NB4 (cell line): ENCODE measurements at regions not wholly inside any gene's neighbourhood (a gene's known extent, or its start where the extent isn't known, plus 50 kb on each side); places are given as distances from the start of the nearest gene placed in this dataset.
"Not testable (repeated sequence)": the region's sequence is repeated elsewhere in the genome, so short reads cannot be mapped to it uniquely, and the experiment has no call there.

ENCODE experiments used
- DNase-seq: peaks from one replicate; pipeline ENCODE4 v3.0.0; 2010; ENCODE audit warnings: low read depth
- H3K4me3 ChIP-seq: one replicate; pipeline ENCODE4 v1.5.1; 2011; ENCODE audit warnings: mild to moderate bottlenecking, low read depth, low read length, moderate library complexity
- MYC ChIP-seq: IDR thresholded peaks from 2 replicates; pipeline ENCODE4 v1.6.1; 2011; ENCODE audit warnings: low read depth, low read length
- POLR2A ChIP-seq: IDR thresholded peaks from 2 replicates; pipeline ENCODE4 v1.6.1; 2011; ENCODE audit warnings: mild to moderate bottlenecking; ENCODE audit not compliant: insufficient read length; ENCODE audit errors: extremely low read depth
- TF ChIP-seq, protein P1 (sequence below): IDR thresholded peaks from 2 replicates; pipeline ENCODE4 v1.6.1; 2011; ENCODE audit warnings: low read depth, low read length
- TF ChIP-seq, protein P2 (sequence below): IDR thresholded peaks from one replicate; pipeline ENCODE4 v1.5.1; 2012; ENCODE audit warnings: low read depth, low read length

DNA sequence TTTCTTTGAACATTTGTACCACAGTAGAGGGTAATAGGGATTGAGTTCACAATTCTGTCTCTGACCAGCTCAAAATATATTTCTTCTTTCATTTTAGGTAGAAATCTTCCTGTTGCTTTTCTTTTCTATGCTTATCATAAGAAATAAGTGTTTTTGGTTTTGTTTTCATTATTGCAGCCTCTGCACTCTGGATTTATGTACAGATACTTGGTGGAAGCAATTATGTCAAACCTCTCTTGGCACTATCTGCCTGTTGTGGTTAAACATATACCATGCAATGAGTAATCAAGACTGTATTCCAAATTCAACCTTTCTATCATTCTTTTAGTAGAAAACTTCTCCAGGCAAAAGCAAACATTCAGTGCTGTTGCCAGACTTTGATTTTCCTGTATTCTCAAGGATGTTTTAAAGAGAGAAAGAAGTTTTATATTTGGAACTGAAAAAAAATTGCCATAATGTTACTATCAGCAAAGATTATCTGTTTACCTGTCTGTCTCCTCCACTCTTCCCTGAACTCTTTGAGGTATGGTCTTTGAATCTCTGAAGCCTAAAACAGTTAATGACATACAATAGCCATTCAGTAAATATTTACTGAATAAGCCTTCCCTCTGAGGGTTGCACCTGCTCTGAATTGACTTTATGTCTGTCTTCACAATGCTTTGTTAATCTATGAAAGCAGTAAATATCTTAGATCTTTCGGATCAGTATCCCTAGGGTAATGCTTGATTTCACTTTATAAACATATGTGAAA, 612.5 kb upstream of the PRR20A start:
- no peak overlapping the region for H3K4me3 ChIP-seq
- TF ChIP-seq POLR2A (no peak), MYC (no peak)
- TF ChIP-seq, protein P1, sequence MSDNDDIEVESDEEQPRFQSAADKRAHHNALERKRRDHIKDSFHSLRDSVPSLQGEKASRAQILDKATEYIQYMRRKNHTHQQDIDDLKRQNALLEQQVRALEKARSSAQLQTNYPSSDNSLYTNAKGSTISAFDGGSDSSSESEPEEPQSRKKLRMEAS: no peak
- TF ChIP-seq, protein P2, sequence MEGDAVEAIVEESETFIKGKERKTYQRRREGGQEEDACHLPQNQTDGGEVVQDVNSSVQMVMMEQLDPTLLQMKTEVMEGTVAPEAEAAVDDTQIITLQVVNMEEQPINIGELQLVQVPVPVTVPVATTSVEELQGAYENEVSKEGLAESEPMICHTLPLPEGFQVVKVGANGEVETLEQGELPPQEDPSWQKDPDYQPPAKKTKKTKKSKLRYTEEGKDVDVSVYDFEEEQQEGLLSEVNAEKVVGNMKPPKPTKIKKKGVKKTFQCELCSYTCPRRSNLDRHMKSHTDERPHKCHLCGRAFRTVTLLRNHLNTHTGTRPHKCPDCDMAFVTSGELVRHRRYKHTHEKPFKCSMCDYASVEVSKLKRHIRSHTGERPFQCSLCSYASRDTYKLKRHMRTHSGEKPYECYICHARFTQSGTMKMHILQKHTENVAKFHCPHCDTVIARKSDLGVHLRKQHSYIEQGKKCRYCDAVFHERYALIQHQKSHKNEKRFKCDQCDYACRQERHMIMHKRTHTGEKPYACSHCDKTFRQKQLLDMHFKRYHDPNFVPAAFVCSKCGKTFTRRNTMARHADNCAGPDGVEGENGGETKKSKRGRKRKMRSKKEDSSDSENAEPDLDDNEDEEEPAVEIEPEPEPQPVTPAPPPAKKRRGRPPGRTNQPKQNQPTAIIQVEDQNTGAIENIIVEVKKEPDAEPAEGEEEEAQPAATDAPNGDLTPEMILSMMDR: no peak
- DNase-seq: no peak

DNA sequence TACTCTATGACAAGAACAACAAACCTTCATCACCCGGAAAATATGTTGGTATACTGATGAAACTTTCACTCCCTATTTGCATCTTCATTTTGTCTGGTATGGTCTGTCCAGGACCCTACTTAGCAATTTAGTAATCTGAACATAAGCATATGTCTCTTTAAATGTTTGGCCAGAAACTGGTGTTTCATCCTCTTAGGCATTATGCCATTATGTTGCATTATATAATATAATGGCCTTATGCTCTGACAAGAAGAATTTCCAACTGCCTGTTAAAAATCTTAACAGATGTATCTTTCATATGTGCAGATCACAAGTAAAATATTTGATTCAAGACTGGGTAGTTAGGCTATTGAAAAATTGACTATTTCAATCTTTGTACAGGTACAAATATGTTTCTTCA, 610.6 kb upstream of the PRR20A start:
- no peak for DNase-seq
- TF ChIP-seq, protein P2: no peak
- TF ChIP-seq, protein P1: no peak
- TF ChIP-seq POLR2A: no peak
- no peak for TF ChIP-seq MYC
- H3K4me3 ChIP-seq: no peak overlapping the region

GRCh38 chr13:56547921-56548320, 592.8 kb upstream of the PRR20A start:
- DNase-seq, H3K4me3 ChIP-seq: not testable (repeated sequence)

GRCh38 chr13:56558698-56559320, 581.9 kb upstream of the PRR20A start:
- no peak for DNase-seq
- no peak for TF ChIP-seq POLR2A
- TF ChIP-seq, protein P2: no peak
- TF ChIP-seq MYC: no peak
- TF ChIP-seq, protein P1: no peak
- H3K4me3 ChIP-seq: no peak overlapping the region

- no peak overlapping the region for H3K4me3 ChIP-seq
- peak; percentile 10 for DNase-seq
- TF ChIP-seq, protein P2: peak; percentile 11
- TF ChIP-seq POLR2A (no peak), MYC (no peak)
- TF ChIP-seq, protein P1: no peak
These were observed 579.4 kb upstream of the PRR20A start for GRCh38 chr13:56561327-56561726.

DNA sequence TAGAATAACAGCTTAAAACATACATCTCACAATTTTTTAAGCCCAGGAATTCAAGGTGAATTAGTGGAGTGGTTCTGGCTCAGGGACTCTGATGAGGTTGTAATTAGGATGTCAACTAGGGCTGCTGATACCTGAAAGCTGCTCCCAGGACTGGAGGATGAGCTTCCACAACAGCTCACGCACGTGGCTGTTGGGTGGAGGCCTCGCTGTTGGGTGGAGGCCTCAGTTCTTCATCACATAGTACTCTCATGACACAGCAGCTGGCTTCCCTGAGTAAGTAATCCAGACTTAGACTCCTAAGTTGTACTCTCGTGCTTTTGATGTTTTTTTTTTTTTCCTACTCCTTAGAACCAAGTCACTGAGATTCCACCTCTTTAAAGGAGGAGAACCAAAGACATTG, 577.1 kb upstream of the PRR20A start:
- no peak overlapping the region for H3K4me3 ChIP-seq
- no peak for TF ChIP-seq POLR2A
- no peak for TF ChIP-seq MYC
- TF ChIP-seq, protein P2: no peak
- DNase-seq: no peak
